HL-60 (cell line): ENCODE measurements at regions not wholly inside any gene's neighbourhood (a gene's known extent, or its start where the extent isn't known, plus 50 kb on each side); places are given as distances from the start of the nearest gene placed in this dataset.

Experiments used
- DNase-seq, 2 experiments: peaks; one replicate each; pipeline ENCODE4 v3.0.0-alpha.2; 2010 to 2020; ENCODE audit warnings: low read depth in 1 of 2, low spot score in 1 of 2
- H3K27ac ChIP-seq: fragments of 250-450 bp; sonication (Bioruptor Pico); replicated peaks from 2 replicates; pipeline ENCODE4 v1.5.1; 2020; ENCODE audit warnings: mild to moderate bottlenecking, moderate library complexity
- H3K27me3 ChIP-seq: fragments of 250-450 bp; sonication (Bioruptor Pico); 2 replicates; pipeline ENCODE4 v1.5.1; 2021; ENCODE audit warnings: mild to moderate bottlenecking, moderate library complexity; ENCODE audit not compliant: insufficient read depth, poor library complexity, severe bottlenecking
- H3K4me3 ChIP-seq: replicated peaks from 2 replicates; pipeline ENCODE4 v1.5.1; 2011; ENCODE audit warnings: mild to moderate bottlenecking, control low read depth, low read length; ENCODE audit not compliant: insufficient read depth
- GABPA ChIP-seq: IDR thresholded peaks from 2 replicates; pipeline ENCODE4 v1.6.1; 2012; ENCODE audit warnings: low read depth
- POLR2AphosphoS5 ChIP-seq: IDR thresholded peaks from 2 replicates; pipeline ENCODE4 v1.6.1; 2012; ENCODE audit warnings: low read depth
- SPI1 ChIP-seq: IDR thresholded peaks from 2 replicates; pipeline ENCODE4 v1.6.1; 2012; ENCODE audit warnings: low read depth, mild to moderate bottlenecking, borderline replicate concordance
- TF ChIP-seq, protein P1 (sequence below): IDR thresholded peaks from one replicate; pipeline ENCODE4 v1.5.1; 2011; ENCODE audit warnings: low read length, control low read depth, inconsistent platforms; ENCODE audit not compliant: insufficient read depth
- TF ChIP-seq, protein P2 (sequence below): IDR thresholded peaks from 2 replicates; pipeline ENCODE4 v1.6.1; 2012; ENCODE audit warnings: low read depth; ENCODE audit not compliant: insufficient replicate concordance

DNA sequence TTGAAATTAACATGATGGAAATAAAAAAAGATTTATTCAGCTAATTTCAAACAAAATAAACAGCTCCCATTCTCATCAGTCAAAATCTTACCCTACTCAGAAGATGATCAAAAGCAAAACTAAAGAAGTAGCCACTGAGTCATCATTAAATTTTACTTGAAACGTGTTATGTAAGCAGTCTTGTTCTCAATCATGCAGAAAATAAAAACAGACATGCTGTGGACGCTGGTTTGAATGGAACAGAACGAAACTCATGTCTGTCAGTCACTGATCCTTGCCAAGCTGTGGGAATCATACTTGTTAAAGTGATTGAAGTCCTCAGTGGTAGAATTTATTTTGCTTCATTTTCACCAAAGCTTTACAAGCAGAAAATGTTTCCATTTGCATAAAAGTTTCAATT is 77.2 kb upstream of the TLR3 start:
- no peak for TF ChIP-seq POLR2AphosphoS5
- TF ChIP-seq, protein P1, sequence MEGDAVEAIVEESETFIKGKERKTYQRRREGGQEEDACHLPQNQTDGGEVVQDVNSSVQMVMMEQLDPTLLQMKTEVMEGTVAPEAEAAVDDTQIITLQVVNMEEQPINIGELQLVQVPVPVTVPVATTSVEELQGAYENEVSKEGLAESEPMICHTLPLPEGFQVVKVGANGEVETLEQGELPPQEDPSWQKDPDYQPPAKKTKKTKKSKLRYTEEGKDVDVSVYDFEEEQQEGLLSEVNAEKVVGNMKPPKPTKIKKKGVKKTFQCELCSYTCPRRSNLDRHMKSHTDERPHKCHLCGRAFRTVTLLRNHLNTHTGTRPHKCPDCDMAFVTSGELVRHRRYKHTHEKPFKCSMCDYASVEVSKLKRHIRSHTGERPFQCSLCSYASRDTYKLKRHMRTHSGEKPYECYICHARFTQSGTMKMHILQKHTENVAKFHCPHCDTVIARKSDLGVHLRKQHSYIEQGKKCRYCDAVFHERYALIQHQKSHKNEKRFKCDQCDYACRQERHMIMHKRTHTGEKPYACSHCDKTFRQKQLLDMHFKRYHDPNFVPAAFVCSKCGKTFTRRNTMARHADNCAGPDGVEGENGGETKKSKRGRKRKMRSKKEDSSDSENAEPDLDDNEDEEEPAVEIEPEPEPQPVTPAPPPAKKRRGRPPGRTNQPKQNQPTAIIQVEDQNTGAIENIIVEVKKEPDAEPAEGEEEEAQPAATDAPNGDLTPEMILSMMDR = no peak
- TF ChIP-seq GABPA = no peak
- no peak for TF ChIP-seq SPI1
- TF ChIP-seq, protein P2, sequence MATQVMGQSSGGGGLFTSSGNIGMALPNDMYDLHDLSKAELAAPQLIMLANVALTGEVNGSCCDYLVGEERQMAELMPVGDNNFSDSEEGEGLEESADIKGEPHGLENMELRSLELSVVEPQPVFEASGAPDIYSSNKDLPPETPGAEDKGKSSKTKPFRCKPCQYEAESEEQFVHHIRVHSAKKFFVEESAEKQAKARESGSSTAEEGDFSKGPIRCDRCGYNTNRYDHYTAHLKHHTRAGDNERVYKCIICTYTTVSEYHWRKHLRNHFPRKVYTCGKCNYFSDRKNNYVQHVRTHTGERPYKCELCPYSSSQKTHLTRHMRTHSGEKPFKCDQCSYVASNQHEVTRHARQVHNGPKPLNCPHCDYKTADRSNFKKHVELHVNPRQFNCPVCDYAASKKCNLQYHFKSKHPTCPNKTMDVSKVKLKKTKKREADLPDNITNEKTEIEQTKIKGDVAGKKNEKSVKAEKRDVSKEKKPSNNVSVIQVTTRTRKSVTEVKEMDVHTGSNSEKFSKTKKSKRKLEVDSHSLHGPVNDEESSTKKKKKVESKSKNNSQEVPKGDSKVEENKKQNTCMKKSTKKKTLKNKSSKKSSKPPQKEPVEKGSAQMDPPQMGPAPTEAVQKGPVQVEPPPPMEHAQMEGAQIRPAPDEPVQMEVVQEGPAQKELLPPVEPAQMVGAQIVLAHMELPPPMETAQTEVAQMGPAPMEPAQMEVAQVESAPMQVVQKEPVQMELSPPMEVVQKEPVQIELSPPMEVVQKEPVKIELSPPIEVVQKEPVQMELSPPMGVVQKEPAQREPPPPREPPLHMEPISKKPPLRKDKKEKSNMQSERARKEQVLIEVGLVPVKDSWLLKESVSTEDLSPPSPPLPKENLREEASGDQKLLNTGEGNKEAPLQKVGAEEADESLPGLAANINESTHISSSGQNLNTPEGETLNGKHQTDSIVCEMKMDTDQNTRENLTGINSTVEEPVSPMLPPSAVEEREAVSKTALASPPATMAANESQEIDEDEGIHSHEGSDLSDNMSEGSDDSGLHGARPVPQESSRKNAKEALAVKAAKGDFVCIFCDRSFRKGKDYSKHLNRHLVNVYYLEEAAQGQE = no peak
- Histone ChIP-seq H3K27me3 (no peaks in the 10 kb centered on the region), H3K27ac (no peak overlapping the region), H3K4me3 (no peak overlapping the region)
- DNase-seq = no peak

DNA sequence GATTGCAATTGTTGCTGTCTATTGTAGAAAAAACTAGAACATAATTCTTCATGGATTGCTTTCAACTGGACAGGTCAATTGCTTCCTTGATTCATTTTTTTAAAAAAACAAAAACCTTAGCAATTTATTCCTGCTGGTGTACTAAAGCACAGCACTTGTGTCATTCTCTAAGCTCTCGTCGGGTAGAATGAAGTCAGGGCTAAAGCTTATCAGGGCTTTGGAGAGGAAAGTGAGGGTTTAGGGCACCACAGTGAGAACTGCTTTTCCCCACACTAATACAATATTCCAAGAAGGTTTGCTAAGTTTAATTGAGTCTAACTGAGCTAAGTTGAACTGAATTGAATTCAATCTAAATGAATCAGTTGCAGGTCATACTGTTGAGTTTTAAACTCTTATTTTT is 76.4 kb upstream of the TLR3 start:
- Histone ChIP-seq H3K27ac (no peak overlapping the region), H3K27me3 (no peaks in the 10 kb centered on the region), H3K4me3 (no peak overlapping the region)
- TF ChIP-seq SPI1 = no peak
- TF ChIP-seq GABPA = no peak
- TF ChIP-seq, protein P2 = no peak
- no peak for TF ChIP-seq POLR2AphosphoS5
- DNase-seq = no peak

DNA sequence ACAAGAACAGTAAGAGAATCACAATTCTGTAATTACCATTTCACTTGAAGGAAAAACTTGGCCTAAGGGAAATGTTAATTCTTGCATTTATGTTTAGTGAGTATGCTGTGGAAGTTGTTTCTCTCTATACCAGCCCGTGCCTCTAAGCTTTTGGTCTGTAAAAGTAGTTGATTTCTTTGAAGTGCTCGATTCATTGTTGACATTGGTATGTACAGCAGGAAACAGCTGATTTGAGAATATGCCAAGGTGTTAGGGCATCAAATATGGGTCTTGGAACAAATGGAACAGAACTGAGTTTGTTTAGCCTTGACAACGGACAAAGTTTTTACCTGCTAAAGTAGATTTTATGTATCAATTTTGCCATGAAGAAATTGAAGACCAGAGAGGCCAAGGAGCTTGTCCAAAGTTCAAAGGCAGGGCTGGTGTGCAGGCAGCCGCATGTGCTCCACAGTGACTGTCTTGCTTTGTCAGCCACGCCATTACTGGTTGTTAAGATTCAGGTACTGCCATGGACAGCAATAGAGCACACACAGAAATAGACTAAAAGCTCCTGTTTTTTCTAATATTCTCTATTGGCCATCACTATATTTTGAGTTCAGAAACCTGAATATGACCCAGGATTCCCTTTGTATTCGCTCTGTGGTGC is 75.5 kb upstream of the TLR3 start:
- H3K4me3 ChIP-seq = no peak overlapping the region
- no peak for DNase-seq
- no peak overlapping the region for H3K27ac ChIP-seq
- TF ChIP-seq GABPA (no peak), SPI1 (no peak), POLR2AphosphoS5 (no peak)
- TF ChIP-seq, protein P1 = no peak
- TF ChIP-seq, protein P2 = no peak
- no peaks in the 10 kb centered on the region for H3K27me3 ChIP-seq
